ENCODE measurements at regions not wholly inside any gene's neighbourhood (a gene's known extent, or its start where the extent isn't known, plus 50 kb on each side); places are given as distances from the start of the nearest gene placed in this dataset.

DNA sequence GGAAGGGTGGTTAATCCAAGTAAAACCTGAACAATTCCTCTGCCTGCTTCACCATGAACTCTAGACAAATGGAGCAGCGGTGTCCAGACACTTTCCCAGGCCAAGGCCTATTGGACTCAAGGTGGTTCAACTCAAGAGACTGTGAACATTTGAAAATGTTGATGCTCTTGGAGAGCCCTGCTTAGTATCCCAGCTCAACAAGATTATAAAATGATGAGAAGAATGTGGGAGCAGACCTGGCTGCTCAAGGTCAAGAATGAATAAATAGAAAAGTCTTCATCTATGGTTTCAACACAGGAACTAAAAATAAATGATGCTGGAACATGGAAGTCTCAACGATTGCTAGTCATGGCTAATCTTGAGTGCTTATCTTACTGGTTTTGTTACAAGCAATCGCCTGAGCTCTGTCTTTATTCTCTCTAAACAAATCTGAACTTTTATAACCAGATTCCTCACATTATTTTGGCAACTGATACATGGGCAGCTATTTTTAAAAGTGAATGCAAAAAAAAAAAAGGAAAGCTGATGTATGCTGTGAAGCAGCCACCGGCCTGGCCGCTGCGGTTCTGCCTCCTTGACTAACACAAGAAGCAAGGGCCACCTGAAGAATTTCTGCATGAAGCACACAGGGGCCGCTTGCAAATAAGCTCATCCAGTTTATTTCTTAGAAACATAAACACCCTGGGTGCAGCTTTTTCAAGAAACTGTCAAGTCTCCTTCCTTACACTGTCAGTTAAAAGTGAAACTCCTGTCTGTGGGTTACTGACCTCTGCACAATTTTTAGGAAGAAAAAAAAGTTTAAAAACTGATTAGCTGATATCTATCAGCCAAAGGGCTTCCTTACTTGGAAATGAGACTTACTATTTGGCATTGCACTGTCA is 120.1 kb upstream of the ARHGEF3 start (continued):
- TF ChIP-seq SUZ12 (IDR thresholded peaks at IDR 0.05; ENCODE audit: low read length), result no peak
